MM.1S (cell line): ENCODE measurements at regions not wholly inside any gene's neighbourhood (a gene's known extent, or its start where the extent isn't known, plus 50 kb on each side); places are given as distances from the start of the nearest gene placed in this dataset.

Experiments used
- DNase-seq: peaks from one replicate; pipeline ENCODE4 v3.0.0-alpha.2; 2015
- H2AFZ ChIP-seq: fragments of 300-600 bp; sonication (generic); 2 replicates; pipeline ENCODE4 v1.6.0; 2016; ENCODE audit warnings: antibody characterized with exemption, low read length
- H3F3A ChIP-seq: fragments of 300-600 bp; sonication (generic); 2 replicates; pipeline ENCODE4 v1.6.1; 2016; ENCODE audit warnings: mild to moderate bottlenecking, antibody characterized with exemption, low read length, moderate library complexity, mixed read lengths; ENCODE audit not compliant: insufficient read depth
- H3K27ac ChIP-seq: fragments of 300-600 bp; sonication (generic); 2 replicates; pipeline ENCODE4 v1.5.1; 2016; ENCODE audit warnings: mild to moderate bottlenecking, low read length
- H3K27me3 ChIP-seq: fragments of 300-600 bp; sonication (generic); replicated peaks from 2 replicates; pipeline ENCODE4 v1.6.0; 2016; ENCODE audit warnings: low read length; ENCODE audit not compliant: insufficient read depth
- H3K36me3 ChIP-seq: fragments of 300-600 bp; sonication (generic); replicated peaks from 2 replicates; pipeline ENCODE4 v1.6.1; 2016; ENCODE audit warnings: mild to moderate bottlenecking, low read length, mixed read lengths; ENCODE audit not compliant: insufficient read depth
- H3K4me1 ChIP-seq: fragments of 300-600 bp; sonication (generic); 2 replicates; pipeline ENCODE4 v1.6.1; 2016; ENCODE audit warnings: low read length, mixed read lengths
- H3K4me2 ChIP-seq: fragments of 300-600 bp; sonication (generic); 2 replicates; pipeline ENCODE4 v1.6.0; 2016; ENCODE audit warnings: low read depth, low read length
- H3K4me3 ChIP-seq: fragments of 300-600 bp; sonication (generic); 2 replicates; pipeline ENCODE4 v1.5.1; 2016; ENCODE audit warnings: low read length, mixed read lengths
- H3K79me2 ChIP-seq: fragments of 300-600 bp; sonication (generic); 2 replicates; pipeline ENCODE4 v1.6.1; 2016; ENCODE audit warnings: mixed run types, low read length, mixed read lengths
- H3K9ac ChIP-seq: fragments of 300-600 bp; sonication (generic); 2 replicates; pipeline ENCODE4 v1.6.1; 2016; ENCODE audit warnings: low read length, mixed read lengths
- H3K9me2 ChIP-seq: fragments of 300-600 bp; sonication (generic); replicated peaks from 2 replicates; pipeline ENCODE4 v1.6.1; 2016; ENCODE audit warnings: mild to moderate bottlenecking, low read length, mixed read lengths; ENCODE audit not compliant: insufficient read depth
- H3K9me3 ChIP-seq: fragments of 300-600 bp; sonication (generic); replicated peaks from 2 replicates; pipeline ENCODE4 v1.6.1; 2016; ENCODE audit warnings: mild to moderate bottlenecking, low read length, mixed read lengths; ENCODE audit not compliant: insufficient read depth
- H4K20me1 ChIP-seq: fragments of 300-600 bp; sonication (generic); 2 replicates; pipeline ENCODE4 v1.6.1; 2016; ENCODE audit warnings: mild to moderate bottlenecking, low read length, moderate library complexity, mixed read lengths; ENCODE audit not compliant: insufficient read depth
- EZH2 ChIP-seq: fragments of 300-600 bp; sonication (generic); optimal IDR thresholded peaks from 2 replicates; pipeline ENCODE3; 2017; ENCODE audit warnings: low read depth, mild to moderate bottlenecking, antibody characterized with exemption, low read length, mixed read lengths
- EZH2phosphoT487 ChIP-seq: fragments of 300-600 bp; sonication (generic); IDR thresholded peaks from 2 replicates; pipeline ENCODE4 v1.6.1; 2018; ENCODE audit warnings: antibody characterized with exemption, low read length
- TF ChIP-seq, protein P1 (sequence below): fragments of 300-600 bp; sonication (generic); IDR thresholded peaks from 2 replicates; pipeline ENCODE4 v1.5.1; 2016; ENCODE audit warnings: antibody characterized with exemption, low read length, mixed read lengths

DNA sequence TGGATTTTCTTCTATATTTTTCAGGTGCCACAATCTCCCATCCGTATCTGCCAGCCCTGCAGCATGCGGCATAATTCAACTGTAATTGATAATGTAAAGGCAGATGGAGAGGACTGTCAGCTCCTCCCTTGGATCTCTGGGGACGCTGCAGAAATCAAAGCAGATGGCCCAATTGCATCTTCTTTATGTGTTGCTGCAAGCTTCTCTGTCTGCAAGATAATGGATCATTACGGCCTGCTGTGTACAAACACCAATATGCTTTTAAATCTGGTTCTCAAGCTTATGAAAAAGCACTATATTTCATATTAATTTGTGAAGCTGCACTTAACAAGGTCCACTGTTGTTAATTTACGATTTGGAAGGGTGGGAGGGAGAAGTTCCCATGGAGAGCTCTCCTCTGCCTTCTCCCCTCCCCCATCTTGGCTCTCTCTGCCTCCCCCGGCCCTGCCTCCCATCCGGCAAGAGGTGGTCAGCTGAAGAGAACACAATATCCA lies 607.5 kb downstream of the TOX3 start:
- DNase-seq = no peak
- no peaks in the 10 kb centered on the region for H3K9me2 ChIP-seq
- H3F3A ChIP-seq = no peaks in the 10 kb centered on the region
- H3K4me2 ChIP-seq = no peak overlapping the region
- H3K79me2 ChIP-seq = no peaks in the 10 kb centered on the region
- TF ChIP-seq EZH2phosphoT487 (no peak), EZH2 (no peak)
- TF ChIP-seq, protein P1, sequence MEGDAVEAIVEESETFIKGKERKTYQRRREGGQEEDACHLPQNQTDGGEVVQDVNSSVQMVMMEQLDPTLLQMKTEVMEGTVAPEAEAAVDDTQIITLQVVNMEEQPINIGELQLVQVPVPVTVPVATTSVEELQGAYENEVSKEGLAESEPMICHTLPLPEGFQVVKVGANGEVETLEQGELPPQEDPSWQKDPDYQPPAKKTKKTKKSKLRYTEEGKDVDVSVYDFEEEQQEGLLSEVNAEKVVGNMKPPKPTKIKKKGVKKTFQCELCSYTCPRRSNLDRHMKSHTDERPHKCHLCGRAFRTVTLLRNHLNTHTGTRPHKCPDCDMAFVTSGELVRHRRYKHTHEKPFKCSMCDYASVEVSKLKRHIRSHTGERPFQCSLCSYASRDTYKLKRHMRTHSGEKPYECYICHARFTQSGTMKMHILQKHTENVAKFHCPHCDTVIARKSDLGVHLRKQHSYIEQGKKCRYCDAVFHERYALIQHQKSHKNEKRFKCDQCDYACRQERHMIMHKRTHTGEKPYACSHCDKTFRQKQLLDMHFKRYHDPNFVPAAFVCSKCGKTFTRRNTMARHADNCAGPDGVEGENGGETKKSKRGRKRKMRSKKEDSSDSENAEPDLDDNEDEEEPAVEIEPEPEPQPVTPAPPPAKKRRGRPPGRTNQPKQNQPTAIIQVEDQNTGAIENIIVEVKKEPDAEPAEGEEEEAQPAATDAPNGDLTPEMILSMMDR = no peak
- no peaks in the 10 kb centered on the region for H4K20me1 ChIP-seq
- no peaks in the 10 kb centered on the region for H3K36me3 ChIP-seq
- H2AFZ ChIP-seq = no peak overlapping the region
- no peak overlapping the region for H3K4me3 ChIP-seq
- H3K4me1 ChIP-seq = no peaks in the 10 kb centered on the region
- H3K27me3 ChIP-seq = no peaks in the 10 kb centered on the region
- H3K9me3 ChIP-seq = no peaks in the 10 kb centered on the region
- no peak overlapping the region for H3K27ac ChIP-seq
- no peak overlapping the region for H3K9ac ChIP-seq

DNA sequence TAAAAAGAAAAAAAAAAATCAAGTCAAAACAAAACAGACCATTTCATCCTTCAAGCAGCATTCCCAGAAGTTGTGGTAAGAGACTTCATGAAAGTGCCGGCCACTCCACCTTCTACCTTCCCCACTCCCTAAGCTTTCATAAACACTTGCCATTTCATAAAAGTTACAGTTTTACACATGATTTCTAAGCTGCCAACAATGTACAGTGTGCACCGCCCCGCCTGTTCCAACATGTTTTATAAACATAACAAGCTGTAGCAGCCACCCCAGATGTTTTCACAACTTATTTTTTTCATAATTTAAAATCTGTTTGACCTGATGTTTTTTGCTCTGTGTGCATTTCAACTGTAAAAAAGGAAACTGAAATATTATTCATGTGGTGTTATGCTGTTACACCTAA lies 608.1 kb downstream of the TOX3 start:
- no peaks in the 10 kb centered on the region for H3K4me1 ChIP-seq
- no peak for DNase-seq

DNA sequence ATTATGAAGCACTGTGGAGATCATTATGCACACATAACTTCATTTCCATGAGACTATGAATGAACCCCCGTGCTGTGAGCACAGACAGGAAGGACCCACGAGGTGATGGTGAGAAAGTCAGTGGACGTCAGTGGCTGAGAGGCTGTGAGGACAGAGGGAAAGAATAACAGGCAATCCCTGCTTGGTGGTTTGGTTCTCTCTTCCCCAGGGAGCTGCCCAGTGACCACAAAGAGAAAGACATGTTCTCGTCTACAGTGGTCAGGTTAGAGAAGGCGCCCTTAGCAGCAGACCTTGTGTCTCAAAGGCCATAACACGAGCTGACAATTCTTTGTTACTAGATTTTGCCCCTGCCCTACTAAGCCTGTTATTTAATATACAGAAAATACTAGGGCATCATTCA lies 609.2 kb downstream of the TOX3 start:
- Histone ChIP-seq H3K4me1 (no peaks in the 10 kb centered on the region), H3K4me2 (no peak overlapping the region), H3F3A (no peaks in the 10 kb centered on the region), H3K27ac (no peak overlapping the region), H2AFZ (no peak overlapping the region), H3K4me3 (no peak overlapping the region), H4K20me1 (no peaks in the 10 kb centered on the region), H3K9ac (no peak overlapping the region), H3K36me3 (no peaks in the 10 kb centered on the region), H3K27me3 (no peaks in the 10 kb centered on the region), H3K9me2 (no peaks in the 10 kb centered on the region), H3K79me2 (no peaks in the 10 kb centered on the region), H3K9me3 (no peaks in the 10 kb centered on the region)
- DNase-seq = no peak
- TF ChIP-seq EZH2phosphoT487 (no peak), EZH2 (no peak)
- TF ChIP-seq, protein P1 = no peak

More for the DNA sequence above, 608.1 kb downstream of the TOX3 start:
- no peaks in the 10 kb centered on the region for H3F3A ChIP-seq
- H3K4me3 ChIP-seq = no peak overlapping the region
- no peaks in the 10 kb centered on the region for H3K9me3 ChIP-seq
- no peak overlapping the region for H2AFZ ChIP-seq
- no peaks in the 10 kb centered on the region for H3K79me2 ChIP-seq
- no peak overlapping the region for H3K9ac ChIP-seq
- H3K4me2 ChIP-seq = no peak overlapping the region
- H3K9me2 ChIP-seq = no peaks in the 10 kb centered on the region
- no peaks in the 10 kb centered on the region for H3K36me3 ChIP-seq
- TF ChIP-seq EZH2 = no peak
- TF ChIP-seq EZH2phosphoT487 = no peak
- TF ChIP-seq, protein P1 = no peak
- H3K27ac ChIP-seq = no peak overlapping the region
- no peaks in the 10 kb centered on the region for H3K27me3 ChIP-seq
- no peaks in the 10 kb centered on the region for H4K20me1 ChIP-seq
